ENCODE measurements at regions not wholly inside any gene's neighbourhood (a gene's known extent, or its start where the extent isn't known, plus 50 kb on each side); places are given as distances from the start of the nearest gene placed in this dataset.

GRCh38 chr12:67764055-67764454 is 115.5 kb downstream of the DYRK2 start:
- no peak for TF ChIP-seq REST (IDR thresholded peaks at IDR 0.05; ENCODE audit: insufficient read depth in 1 of 2, low read depth in 2 of 2, low read length in 2 of 2)
- no peak for TF ChIP-seq POLR2AphosphoS5 (IDR thresholded peaks at IDR 0.05; ENCODE audit: low read depth, low read length)
- TF ChIP-seq SIN3A (IDR thresholded peaks at IDR 0.05; ENCODE audit: borderline replicate concordance, insufficient read depth, low read length), result no peak
